DMS153 treated with DMSO at 0.1 percent for 48 hours (cell line): ENCODE measurements at regions not wholly inside any gene's neighbourhood (a gene's known extent, or its start where the extent isn't known, plus 50 kb on each side); places are given as distances from the start of the nearest gene placed in this dataset.

Source experiments
- DNase-seq: peaks from one replicate; lab custom pipeline; 2025; ENCODE audit not compliant: unreplicated experiment; lab: John Stamatoyannopoulos, UW

DNA sequence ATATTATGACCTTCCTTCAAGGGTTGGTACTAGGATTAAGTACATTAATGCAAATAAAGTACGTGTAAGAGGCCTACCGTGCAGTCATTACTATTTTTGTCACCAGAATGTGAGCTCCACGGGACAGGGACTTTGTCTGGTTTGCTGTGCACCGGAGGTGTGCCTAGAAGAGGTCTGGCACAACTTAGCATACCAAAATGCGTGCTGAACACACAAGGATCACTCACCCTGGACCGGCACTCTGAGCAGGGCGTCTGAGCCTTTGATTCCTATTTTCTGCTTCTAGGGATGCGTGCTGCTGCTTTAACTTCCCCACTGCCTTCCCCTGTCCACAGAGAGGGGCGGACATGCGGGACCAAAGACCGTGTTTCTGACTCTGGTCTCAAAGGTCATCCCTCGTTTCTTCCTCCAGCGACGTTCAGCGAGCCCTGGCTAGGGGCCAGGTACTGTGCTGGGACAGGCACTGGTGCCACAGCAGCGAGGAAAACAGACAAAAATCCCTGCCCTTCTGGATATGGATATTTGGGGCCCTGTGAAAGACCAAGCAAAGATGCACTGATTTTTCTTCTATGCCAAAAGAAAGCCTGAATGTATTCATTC is 222.7 kb downstream of the BMP7 start:
- DNase-seq: no peak

DNA sequence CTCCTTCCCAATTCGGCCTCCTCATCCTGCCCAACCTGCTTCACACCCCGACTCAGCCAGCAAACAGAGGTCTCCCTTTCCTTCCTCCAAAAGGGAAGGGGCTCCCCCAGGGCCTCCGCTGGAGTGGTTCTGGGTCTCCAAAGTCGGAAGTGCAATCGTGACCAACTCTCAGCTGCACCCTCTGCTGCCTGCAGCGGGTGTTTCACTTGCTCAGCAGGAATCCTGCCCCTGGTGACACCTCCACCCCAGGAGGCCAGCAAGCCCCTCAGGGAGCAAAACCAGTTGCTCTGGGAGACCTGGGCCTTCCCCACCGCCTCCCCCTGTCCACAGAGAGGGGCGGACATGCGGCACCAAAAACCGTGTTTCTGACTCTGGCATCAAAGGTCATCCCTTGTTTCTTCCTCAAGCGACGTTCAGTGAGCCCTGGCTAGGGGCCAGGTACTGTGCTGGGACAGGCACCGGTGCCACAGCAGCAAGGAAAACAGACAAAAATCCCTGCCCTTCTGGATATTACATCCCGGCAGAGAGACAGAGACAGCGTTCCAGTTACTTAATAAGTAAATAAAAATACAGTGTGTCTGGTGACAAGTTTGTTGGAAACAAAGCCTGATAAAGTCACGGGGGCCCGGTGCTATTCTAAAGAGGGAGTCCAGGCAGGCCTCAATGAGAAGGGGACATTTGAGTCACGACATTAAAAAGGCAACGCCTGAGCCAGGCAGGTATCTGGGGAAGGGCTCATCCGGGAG is 219.0 kb downstream of the BMP7 start:
- no peak for DNase-seq

DNA sequence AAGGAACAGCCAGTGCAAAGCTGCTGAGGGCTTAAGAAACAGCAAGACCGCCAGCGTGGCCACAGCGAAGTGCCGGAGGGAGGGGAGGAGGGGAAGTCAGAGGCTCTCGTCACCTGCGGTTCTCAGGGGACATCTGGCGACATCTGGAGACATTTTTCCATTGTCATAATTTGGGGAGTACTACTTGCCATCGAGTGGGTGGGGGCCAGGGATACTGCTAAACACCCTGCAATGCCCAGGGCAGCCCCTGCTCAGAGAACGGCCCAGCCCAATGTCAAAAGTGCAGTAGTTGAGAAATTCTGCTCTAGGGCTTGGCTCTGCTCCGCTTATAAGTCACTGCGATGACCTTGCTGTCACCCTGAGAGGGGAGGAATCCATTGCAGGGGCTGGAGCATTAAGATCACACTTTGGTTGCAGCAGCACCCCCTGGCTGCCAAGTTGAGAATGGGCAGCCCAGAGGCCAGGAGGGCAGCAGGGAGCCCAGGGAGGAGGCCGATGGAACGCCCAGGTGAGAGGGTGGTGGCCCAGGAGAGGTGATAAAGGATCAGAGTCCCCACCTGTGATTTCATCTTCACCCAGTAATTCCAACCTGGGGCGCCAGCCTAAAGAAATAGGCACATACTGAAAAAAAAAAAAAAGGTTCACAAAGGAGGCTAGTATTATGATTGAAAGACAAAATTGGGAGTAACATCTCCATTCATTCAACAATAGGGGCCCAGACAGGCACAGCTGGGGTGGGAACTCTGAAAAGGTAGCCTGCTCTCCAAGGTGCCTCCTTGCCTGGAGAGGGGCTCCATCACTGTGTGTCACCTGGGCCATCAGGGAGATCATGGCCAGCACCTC is 218.2 kb downstream of the BMP7 start:
- no peak for DNase-seq

DNA sequence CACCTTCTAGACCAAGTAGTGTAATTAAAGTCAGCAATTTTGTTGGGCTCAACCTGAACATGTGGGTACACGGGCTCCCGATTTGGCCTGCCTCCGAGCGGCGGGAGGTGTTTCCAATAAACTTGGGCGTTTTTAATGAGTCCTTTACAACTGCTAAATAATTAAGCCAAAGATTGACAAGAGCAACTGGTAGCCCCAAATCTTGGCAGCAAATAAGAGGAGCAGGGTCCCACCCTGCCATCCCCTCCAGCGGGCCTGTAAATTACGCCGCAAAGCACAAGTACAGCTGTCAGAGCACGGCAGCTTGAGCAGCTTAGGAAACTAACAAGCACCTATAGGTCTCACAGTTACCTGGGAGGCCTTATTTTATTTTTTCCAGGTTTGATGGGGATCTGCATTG is 217.1 kb downstream of the BMP7 start:
- DNase-seq: no peak

DNA sequence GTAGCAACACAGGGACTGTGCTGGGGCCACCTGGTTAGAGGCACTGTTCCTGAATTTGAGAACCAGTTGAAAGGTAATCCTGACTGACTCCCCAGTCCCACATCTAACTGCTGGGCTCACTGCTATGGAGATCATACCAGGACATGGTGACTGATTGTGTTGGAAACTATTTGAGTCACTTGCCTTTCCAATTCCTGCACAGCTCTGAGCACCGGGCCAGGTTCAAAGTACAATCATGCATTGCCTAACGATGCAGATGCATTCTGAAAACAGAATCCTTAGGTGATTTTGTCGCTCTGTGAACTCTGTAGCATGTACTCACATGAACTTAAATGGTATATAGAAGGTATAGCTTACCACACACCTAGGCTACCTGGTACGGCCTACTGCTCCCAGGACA is 215.3 kb downstream of the BMP7 start:
- no peak for DNase-seq

DNA sequence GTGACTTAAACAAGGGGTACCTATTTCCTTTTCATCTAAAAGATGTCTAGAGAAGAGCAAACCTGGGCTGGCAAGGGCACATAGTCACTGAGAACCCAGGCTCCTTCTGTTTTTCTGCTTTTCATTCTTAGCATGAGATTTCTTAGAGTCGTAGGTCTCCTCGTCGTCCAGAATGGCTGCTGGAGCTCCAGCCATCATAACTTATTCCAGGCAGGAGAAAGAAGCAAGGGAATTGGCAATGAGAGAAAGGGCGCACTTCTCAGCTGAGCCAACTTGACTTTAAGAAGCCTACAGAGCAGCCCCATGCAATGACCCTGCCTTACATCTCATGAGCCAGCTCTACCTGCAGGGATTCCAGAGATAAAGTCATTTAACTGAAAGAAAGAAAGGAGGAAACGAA is 213.4 kb downstream of the BMP7 start:
- no peak for DNase-seq

DNA sequence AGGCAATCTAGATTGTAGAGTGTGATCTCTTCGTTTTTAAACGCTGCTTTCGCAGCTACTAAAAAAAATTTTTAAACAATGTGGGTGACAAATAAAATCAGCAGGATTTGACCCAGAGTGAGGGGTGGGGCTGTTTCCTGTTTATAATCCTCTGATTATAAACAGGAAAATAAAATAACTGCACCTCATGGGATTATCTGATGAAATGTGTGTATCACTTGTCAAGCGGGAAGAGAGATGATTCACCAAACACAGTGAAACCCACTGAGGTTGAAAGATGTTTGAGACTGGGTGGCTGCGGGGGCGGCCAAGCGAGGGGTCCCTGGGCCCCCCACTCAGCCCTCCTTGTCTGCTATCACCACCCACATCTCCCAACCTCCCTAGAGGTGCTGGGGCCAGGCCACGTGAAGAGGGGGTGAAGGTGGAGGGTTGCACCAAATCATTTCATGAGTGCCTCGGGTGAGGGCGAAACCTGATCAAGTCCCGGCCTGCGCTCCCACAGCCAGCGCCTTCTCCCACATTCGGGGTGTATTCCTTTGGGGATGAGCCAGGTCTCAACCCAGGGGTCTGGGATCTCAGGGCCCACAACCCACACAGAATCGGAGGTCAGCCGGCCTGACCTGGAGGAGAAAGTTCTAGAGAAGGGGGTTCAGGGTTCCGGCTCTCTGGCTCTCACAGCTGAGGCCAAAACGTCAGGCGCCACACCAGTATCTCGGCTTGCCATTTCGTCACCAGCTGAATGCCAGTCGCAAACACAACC is 212.5 kb downstream of the BMP7 start:
- no peak for DNase-seq

DNA sequence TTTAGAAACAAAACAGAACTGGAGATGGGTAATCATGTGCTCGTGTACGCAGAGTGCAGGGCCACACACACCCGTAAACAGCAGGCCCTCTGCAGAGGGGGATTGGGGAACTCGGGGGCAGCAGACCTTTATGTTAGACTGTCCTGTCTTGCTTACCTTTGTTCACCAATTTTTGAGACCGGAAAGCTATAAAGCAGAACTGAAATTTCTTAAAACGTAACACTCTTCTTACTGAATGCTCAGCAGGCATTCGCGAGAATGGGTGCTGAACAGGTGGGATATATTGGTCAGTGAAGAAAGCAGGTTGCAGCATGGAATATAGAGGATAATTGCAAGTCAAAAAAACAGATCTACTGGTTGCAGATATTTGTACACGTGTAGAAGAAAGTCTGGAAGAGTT is 211.1 kb downstream of the BMP7 start:
- no peak for DNase-seq

DNA sequence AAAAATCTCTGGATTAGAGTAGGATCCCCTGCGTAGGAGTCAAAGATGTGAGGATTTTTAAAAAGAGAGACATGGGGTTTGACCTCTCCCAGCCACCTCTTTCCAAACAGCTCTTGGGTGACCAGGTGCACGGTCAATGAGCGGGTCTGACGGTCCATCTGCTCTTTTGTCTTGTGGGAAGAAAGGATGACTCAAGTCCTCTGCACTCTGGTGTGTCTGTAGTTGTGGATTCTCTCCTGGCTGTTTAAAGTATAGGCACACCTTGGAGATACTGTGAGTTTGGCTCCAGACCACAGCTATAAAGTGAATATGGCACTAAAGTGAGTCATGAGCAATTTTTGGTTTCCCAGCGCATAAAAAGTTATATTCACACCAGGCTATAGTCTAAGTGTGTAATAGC is 209.8 kb downstream of the BMP7 start:
- DNase-seq: no peak

DNA sequence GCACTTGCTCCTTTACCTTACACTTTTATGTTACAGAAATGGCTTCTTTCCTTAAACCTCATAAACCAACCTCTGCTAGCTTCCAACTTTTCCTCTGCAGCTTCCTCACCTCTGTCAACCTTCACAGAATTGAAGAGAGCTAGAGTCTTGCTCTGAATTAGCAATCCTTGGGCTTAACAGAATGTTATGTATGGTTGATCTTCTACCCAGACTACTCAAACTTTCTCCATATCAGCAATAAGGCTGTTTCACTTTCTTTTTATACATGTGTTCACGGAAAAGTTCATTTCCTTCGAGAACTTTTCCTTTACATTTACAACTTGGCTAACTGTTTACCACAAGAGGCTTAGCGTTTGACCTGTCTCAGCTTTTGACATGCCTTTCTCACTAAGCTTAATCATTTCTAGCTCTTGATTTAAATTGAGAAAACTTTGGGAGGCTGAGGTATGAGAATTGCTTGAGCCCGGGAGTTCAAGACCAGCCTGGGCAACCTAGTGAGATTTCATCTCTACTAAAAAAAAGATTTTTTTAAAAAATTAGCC is 207.3 kb downstream of the BMP7 start:
- no peak for DNase-seq

DNA sequence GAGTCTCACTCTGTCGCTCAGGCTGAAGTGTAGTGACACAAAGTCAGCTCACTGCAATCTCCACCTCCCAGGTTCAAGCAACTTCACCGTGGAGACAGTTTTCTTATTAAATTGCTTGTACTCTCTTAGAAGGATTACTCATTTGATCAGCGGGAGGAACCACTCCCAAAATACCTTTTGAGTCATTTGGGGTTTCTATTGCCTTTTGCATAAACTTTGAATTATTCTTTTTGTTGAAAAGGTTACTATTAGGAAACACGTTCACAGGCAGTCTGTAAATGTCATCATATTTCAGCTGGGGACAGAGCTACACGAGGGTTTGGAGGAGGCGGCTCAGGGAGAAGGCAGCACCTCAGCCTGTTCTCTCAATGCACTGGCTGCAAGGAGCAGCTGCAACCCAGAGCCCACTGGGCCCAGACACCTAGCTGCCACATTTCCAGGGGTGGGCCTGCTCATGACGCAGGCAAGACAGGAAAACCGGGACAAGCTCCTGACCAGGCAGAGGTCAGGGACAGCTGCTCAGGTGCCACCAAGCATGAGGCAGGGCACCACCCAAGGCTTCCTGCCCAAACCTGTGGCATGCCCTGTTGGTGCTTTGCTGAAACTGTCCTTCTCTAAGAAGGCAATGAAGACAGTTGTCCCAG is 205.9 kb downstream of the BMP7 start:
- no peak for DNase-seq

DNA sequence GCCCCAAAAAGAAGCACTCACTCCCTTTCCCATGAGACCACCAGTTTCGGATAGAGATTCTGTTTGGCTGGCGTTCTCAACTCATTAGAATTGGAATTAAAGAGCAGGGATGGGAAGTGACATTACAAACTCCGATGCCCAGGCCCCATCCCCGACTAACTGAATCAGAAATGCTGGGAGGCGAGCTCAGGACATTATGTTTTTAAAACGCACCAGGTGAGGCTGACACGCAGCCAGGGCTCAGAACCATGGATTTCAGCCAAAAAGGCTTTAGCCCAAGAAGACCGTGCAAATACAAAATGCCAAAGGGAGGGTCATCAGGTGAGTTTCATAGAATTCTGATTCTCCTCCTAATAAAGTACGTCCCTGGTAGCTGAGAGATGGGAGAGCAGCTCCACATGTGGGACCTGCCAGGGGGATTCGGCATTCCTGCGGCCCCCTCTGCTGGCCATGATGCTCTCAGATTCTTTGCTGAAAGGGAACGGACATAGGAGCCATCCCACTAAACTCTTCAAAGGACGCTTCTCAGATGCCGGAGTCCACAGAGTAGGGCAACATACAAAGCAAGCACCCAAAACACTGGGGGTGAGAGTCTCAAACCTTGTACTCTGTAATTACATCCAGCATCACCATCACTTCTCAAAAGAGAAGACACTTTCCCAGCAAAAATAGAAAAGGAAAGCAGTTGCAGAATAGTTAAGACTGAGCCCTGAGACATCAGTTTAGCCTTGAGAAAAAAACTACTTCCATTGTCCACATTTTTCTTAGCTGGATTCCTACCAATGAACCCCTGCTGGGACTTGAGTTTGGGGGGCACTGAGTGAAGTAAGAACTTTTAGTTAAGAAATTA is 205.2 kb downstream of the BMP7 start:
- DNase-seq: no peak

DNA sequence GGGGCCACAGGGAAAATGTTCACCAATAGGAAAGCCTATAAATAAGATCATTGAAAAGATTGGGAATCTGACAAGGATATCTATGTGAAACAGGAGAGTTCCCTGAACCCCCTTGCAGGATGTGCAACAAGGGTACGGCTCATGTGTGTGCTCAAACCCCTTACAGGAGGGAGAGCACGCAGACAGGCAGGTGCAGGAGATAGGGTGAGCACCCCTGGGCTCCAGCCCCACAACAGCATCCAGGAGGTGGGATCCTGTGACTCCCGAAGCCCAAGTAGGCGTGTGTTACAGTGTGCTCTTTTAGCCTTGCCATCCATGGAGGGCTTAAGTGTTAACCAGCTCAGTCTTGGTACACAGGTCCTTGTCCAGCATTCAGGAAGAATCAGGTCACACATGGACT is 204.2 kb downstream of the BMP7 start:
- DNase-seq: no peak

DNA sequence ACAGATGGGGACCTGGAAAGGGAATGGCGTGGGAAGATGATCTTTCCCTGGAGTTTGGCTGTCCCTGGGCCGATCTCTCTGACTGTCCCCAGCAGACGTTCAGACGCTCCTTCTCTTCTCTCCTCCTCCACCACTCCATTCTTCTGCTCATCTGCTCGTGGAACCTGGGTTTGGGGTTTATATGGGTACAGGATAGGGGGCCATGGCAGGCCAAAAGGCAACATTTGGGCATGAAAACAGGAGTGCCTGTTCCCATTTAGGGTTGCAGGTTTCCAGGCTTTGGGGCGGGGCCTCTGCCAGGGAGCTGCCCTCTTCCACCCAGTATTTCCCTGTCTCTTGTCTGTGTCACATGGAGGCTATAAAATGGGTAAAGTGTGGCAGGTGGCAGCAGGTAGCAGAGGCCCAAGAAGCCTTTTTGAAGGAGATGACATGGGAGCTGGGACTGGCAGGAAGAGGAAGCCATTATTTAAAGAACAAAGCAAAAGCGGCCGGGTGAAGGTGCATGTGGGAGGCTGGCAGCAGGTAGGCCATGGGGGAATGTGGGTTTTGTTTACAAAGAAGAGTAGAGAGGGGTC is 203.7 kb downstream of the BMP7 start:
- DNase-seq: no peak

DNA sequence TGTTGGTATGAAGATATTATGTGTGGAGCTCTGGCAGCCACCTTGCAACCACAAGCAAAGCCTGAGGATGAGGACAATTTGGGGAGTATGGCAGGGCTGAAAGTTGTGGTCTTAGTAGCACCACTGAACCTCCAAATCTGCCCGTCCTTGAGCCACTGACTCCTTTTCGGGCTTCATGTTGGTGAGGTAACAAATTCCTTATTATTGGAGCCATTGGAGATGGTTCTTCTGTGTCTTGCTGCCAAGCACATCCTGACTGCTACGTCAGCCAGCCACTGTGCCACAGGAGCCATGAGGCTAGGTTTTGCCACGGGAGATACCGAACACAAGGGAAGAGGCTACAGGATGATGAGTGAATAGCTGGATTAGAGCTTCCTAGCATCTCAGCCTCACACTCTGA is 201.6 kb downstream of the BMP7 start:
- DNase-seq: no peak

DNA sequence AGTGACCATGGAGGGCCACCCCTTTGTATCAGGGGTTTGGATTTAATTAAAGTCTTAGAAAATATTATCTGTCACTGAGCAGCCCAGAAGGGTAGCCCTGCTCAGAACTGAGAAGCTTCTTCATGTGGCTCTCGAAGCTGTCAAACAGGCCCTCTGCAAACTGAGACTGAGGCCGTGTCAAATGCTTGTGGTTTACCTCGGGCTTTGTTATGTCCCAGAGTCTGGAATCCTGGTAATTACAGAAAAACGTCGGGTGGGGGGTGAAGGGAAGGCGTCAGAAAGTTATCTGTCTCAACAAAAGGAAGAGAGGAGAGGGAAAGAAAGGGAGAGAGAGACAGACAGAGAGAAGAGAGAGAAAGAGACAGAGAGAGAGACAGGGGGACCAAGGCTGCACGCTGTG is 200.8 kb downstream of the BMP7 start:
- no peak for DNase-seq

DNA sequence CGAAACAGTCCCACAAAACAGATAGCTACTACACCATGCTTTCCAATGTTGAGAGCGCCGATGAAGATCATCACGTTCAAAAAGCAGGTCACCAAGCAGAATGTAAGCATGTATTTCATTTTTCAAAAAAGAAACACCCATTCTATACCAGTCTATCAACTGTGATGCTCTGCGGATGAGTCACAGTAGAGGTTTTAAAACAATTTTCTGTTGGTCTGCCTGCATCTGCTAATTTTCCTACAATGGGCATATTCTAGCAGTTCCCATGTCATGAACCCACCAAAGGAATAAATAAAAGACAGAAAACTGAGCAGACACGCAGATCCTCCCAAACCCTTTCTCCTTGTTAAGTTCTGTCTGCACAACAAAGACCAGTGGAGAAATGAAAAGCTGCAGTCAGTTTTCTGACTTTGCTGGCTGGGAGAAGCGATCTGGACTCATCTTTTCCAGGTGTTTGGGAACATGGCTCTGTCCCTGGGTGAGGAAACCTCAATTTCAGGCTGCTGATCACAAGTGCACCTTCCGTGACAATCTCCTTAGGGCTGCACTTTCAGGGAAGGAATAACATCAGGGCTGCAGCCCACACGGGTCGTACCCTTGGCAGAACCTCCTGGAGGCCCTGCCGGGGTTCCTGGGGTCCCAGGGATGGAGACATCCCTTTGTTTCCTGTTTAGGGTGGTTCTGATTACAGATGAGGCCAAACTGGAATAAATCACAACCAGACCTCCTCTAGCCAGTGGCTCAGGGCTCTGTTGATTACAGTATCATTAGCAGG is 200.1 kb downstream of the BMP7 start:
- DNase-seq: no peak

DNA sequence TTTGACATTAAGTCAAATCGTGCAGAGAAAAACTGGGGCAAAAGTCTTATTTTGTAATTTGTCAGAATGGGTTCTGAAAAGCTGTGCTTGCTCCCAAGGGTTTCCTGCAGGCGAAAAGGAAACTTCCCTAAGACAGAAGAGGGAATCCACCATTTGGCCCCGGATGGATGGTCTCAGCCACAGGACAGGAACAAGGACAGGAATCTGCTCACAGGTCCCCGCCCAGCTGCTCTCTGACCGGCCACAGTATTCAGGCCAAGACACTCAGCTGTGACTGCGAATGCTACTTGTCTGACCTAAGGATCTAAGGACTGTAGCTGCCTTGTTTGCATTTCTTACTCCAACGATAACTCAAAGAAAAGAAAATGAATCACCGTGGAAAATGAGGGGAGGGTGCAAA is 197.0 kb downstream of the BMP7 start:
- DNase-seq: no peak

DNA sequence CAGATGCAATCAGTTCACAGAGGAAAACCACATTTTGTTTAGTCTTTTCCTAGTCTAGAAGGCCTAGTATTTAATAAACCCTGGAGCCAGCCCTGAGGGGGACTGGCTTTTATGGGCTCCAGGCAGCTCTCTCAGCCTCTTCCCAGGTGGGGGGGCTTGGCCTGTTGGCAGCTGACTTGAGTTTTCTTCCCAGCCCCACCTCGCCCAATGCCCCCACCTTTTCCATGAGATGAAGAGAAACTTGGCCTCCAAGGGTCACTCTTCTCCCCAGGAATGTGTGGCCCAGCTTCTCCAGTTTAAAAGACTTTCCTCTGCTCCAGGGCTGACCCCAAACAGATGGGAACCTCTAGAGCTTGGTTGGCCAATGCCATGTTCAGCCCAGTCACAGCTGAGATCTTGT is 196.1 kb downstream of the BMP7 start:
- no peak for DNase-seq
